GM19397 (cell line): ENCODE measurements at regions not wholly inside any gene's neighbourhood (a gene's known extent, or its start where the extent isn't known, plus 50 kb on each side); places are given as distances from the start of the nearest gene placed in this dataset.
"Not testable (repeated sequence)": the region's sequence is repeated elsewhere in the genome, so short reads cannot be mapped to it uniquely, and the experiment has no call there.

Source experiments
- ATAC-seq: cut with Tn5 transposase; IDR thresholded peaks from one replicate; pipeline ENCODE4 v1.9.1; 2021; ENCODE audit warnings: mild to moderate bottlenecking, moderate library complexity; ENCODE audit not compliant: unreplicated experiment

GRCh38 chr4:81319657-81320056 lies 104.6 kb upstream of the PRKG2 start:
- no peak for ATAC-seq

GRCh38 chr4:81314897-81315470 lies 100.0 kb upstream of the PRKG2 start:
- ATAC-seq, result no peak

- ATAC-seq, result no peak
Measured at GRCh38 chr4:81314196-81314896, 99.3 kb upstream of the PRKG2 start.

GRCh38 chr4:81307991-81308390 lies 93.0 kb upstream of the PRKG2 start:
- ATAC-seq, result no peak

GRCh38 chr4:81304871-81305270 lies 89.8 kb upstream of the PRKG2 start:
- no peak for ATAC-seq

GRCh38 chr4:81300352-81300751 lies 85.3 kb upstream of the PRKG2 start:
- ATAC-seq, result not testable (repeated sequence)

- no peak for ATAC-seq
Measured at GRCh38 chr4:81290813-81291212, 75.8 kb upstream of the PRKG2 start.

GRCh38 chr4:81287101-81287500 lies 72.1 kb upstream of the PRKG2 start:
- no peak for ATAC-seq

- no peak for ATAC-seq
Measured at GRCh38 chr4:81282131-81282530, 67.1 kb upstream of the PRKG2 start.

GRCh38 chr4:81274460-81274859 lies 59.4 kb upstream of the PRKG2 start:
- no peak for ATAC-seq

- ATAC-seq, result no peak
Measured at GRCh38 chr4:81272671-81273070, 57.6 kb upstream of the PRKG2 start.
